ENCODE measurements at regions not wholly inside any gene's neighbourhood (a gene's known extent, or its start where the extent isn't known, plus 50 kb on each side); places are given as distances from the start of the nearest gene placed in this dataset.

- no peaks in the 10 kb centered on the region for H3K27me3 ChIP-seq (ENCODE audit: control insufficient read depth in 2 of 2, insufficient read depth in 2 of 2, low read length in 2 of 2)
- H3K79me2 ChIP-seq (ENCODE audit: control insufficient read depth, insufficient read depth, low read length): no peaks in the 10 kb centered on the region
- POLR2A ChIA-PET: no interaction called here
- DNase-seq (ENCODE audit: low read depth, low spot score) (no peak), FAIRE-seq (no peak)
- CTCF ChIA-PET: no interaction called here
- H3K36me3 ChIP-seq (ENCODE audit: control insufficient read depth in 2 of 2, extremely low read depth in 1 of 2, insufficient read depth in 2 of 2, low read length in 2 of 2): no peaks in the 10 kb centered on the region
- intact Hi-C loops (cut with micrococcal nuclease): no loop called here
- H3K9me3 ChIP-seq (replicated peaks; ENCODE audit: control insufficient read depth, insufficient read depth, low read length): no peaks in the 10 kb centered on the region
- no peak for TF ChIP-seq JUN (IDR thresholded peaks at IDR 0.05; ENCODE audit: borderline replicate concordance, insufficient read depth, insufficient read length, low read depth)
- TF ChIP-seq EZH2 (IDR thresholded peaks at IDR 0.05; ENCODE audit: borderline replicate concordance, low read depth, low read length, severe bottlenecking): no peak
- no peak for TF ChIP-seq CTCF (IDR thresholded peaks at IDR 0.05; ENCODE audit: extremely low read depth in 1 of 2, insufficient read depth in 1 of 2, low read depth in 1 of 2, low read length in 2 of 2)
- TF ChIP-seq POLR2AphosphoS5 (IDR thresholded peaks at IDR 0.05; ENCODE audit: insufficient read depth, low read depth, low read length): no peak
- TF ChIP-seq MYC (IDR thresholded peaks at IDR 0.05; ENCODE audit: low read depth, low read length): no peak
- no peak for TF ChIP-seq MAX (IDR thresholded peaks at IDR 0.05; ENCODE audit: insufficient read depth, insufficient read length)
- TF ChIP-seq GATA2 (IDR thresholded peaks at IDR 0.05; ENCODE audit: insufficient read depth, insufficient read length, low read depth, low read length): no peak
- no peak for TF ChIP-seq FOS (IDR thresholded peaks at IDR 0.05; ENCODE audit: borderline replicate concordance, insufficient read depth, low read length)
- no peak overlapping the region for H2AFZ ChIP-seq (ENCODE audit: low read depth, low read length)
- H4K20me1 ChIP-seq (replicated peaks; ENCODE audit: control insufficient read depth, extremely low read depth, insufficient read depth, low read length): no peaks in the 10 kb centered on the region
- no peak overlapping the region for H3K9ac ChIP-seq (replicated peaks; ENCODE audit: extremely low read depth, insufficient read depth, low read length)
- no peak overlapping the region for H3K4me2 ChIP-seq (ENCODE audit: insufficient read depth, low read length)
- H3K27ac ChIP-seq (ENCODE audit: insufficient read depth, low read depth, low read length): no peak overlapping the region
- dilution Hi-C loops (cut with MboI; ENCODE audit: extremely low pct_ligation_motif_present, low sequenced_read_pairs): no loop called here
- no peaks in the 10 kb centered on the region for H3K4me1 ChIP-seq (ENCODE audit: control insufficient read depth, extremely low read depth, insufficient read depth, low read length)
- BruUV-seq (replicated peaks): no TSS peak
- H3K4me3 ChIP-seq (replicated peaks in 1 of 3; ENCODE audit: insufficient read depth in 1 of 3, low read depth in 1 of 3, low read length in 3 of 3): no peak overlapping the region
- H3K9me1 ChIP-seq (replicated peaks; ENCODE audit: control insufficient read depth, extremely low read depth, insufficient read depth, low read length): no peaks in the 10 kb centered on the region
Measured at GRCh38 chr2:155424518-155424917, 726.0 kb downstream of the KCNJ3 start.
